ENCODE measurements at regions not wholly inside any gene's neighbourhood (a gene's known extent, or its start where the extent isn't known, plus 50 kb on each side); places are given as distances from the start of the nearest gene placed in this dataset.
A peak's percentile ranks its signal among the peaks of the same experiment; 100 is the strongest.

DNA sequence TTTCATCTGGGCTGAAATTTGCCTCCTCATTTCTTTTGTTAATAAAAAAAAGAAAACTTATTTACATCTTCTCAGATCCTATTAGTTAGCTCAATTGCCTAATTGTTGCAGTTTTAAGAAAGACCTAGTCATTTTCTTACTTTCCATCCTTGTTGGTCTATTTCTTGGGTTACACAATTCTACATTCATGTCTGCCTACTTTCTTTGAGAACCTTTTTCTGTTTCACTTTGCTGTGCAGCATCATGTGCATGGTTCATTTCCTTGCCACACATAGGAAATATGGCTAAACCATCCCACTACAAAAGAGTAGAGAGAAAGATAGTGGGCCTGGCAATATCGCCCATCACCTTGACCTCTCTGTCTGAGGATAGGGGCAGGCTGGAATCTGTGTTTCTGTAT lies 780.7 kb upstream of the FANCL start:
- DNase-seq = no peak

- DNase-seq = no peak
Observed at GRCh38 chr2:59019566-59020159, 778.5 kb upstream of the FANCL start.

GRCh38 chr2:59018737-59019136 lies 777.6 kb upstream of the FANCL start:
- DNase-seq = no peak

- no peak for DNase-seq
Observed at GRCh38 chr2:59015027-59015426, 773.9 kb upstream of the FANCL start.

DNA sequence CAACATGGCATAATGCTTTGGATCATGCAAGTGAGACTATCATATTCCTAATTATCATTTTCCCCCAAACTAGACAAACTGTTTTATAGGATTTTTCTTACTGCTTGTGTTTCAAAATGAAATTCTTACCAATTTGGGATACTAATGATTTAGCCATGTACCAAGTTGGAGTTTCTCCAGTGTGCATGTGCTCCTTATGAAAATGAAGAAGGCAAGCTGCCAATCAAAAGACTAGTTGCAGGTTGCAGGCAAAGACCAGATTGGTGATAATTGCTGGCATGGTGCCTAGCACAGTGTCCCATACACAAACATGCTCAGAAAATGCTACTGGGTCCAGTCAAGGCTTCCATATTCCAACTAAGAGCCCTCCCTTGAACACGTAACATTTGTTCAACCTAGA lies 771.8 kb upstream of the FANCL start:
- DNase-seq = no peak

GRCh38 chr2:59012234-59012633 lies 771.1 kb upstream of the FANCL start:
- DNase-seq = no peak

GRCh38 chr2:59008950-59009349 lies 767.8 kb upstream of the FANCL start:
- no peak for DNase-seq

- no peak for DNase-seq
Observed at GRCh38 chr2:59005836-59006615, 764.9 kb upstream of the FANCL start.

- no peak for DNase-seq
Observed at GRCh38 chr2:59004621-59005020, 763.5 kb upstream of the FANCL start.

DNA sequence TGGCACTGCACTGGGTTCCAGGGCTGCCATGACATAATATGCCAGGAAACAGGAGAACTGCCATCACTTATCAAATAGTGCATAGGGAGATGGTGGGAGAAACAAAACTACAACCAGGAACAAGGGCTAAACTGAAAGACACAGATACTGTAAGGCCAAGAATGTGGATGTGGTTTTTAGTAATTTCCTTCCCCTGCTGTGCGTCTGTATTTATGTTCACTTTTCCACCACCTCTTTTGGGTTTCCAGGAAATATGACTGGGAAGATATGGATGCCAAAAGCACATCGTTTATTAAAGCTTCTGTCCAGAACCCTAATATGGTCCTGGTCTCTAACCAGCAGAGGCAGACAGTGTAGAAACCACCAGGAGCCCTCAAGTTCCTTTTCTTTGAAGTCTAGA lies 759.7 kb upstream of the FANCL start:
- DNase-seq = peak; percentile 66

- peak; percentile 64 for DNase-seq
Observed at GRCh38 chr2:58992062-58992706, 751.1 kb upstream of the FANCL start.

DNA sequence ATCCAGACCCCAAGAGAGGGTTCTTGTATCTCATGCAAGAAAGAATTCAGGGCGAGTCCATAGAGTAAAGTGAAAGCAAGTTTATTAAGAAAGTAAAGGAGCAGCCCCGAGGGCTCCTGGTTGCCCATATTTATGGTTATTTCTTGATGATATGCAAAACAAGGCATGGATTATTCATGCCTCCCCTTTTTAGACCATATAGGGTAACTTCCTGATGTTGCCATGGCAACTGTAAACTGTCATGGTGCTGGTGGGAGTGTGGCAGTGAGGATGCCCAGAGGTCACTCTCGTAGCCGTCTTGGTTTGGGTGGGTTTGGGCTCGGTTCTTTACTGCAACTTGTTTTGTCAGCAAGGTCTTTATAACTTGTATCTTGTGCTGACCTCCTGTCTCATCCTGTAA lies 750.2 kb upstream of the FANCL start:
- DNase-seq = no peak

DNA sequence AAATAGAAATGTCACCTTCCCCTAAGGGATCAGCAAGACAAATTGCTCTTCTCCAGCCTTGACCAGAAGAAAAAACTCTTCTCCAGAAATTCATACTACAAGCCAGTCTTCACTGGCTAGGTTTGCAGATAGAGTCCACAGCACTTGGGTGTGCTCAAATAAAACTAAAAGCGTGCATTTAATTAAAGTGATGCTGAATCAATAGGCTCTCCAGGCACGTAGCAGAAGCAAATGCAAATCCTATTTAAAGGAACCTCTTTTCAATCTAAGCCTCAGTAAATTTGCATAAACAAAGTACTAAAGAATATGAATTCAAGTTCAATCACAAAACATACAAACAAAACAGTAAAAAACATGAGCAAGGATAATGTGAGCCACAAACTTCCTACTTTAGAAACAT lies 744.4 kb upstream of the FANCL start:
- DNase-seq = no peak

- peak; percentile 6 for DNase-seq
Observed at GRCh38 chr2:58984731-58985130, 743.6 kb upstream of the FANCL start.

GRCh38 chr2:58983111-58983510 lies 742.0 kb upstream of the FANCL start:
- DNase-seq = no peak

DNA sequence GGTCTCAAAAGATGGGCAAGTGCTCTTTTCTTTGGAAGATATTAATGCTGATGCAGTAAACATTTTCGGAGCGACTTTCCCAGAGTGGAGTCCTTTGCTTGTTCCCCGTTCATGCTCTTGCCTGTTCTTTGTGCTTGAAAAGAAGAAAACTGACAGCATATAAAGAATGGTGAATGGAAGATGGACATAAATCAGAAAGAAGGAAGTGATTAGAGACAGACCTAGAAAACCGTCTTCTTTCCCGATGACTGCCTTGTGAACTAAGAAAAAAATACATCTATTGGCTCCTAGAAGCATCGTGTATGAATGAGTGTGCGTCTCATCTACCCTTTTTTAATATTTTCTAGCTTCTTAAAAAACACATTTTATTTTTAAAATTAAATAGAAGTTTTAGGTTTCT lies 740.1 kb upstream of the FANCL start:
- no peak for DNase-seq

DNA sequence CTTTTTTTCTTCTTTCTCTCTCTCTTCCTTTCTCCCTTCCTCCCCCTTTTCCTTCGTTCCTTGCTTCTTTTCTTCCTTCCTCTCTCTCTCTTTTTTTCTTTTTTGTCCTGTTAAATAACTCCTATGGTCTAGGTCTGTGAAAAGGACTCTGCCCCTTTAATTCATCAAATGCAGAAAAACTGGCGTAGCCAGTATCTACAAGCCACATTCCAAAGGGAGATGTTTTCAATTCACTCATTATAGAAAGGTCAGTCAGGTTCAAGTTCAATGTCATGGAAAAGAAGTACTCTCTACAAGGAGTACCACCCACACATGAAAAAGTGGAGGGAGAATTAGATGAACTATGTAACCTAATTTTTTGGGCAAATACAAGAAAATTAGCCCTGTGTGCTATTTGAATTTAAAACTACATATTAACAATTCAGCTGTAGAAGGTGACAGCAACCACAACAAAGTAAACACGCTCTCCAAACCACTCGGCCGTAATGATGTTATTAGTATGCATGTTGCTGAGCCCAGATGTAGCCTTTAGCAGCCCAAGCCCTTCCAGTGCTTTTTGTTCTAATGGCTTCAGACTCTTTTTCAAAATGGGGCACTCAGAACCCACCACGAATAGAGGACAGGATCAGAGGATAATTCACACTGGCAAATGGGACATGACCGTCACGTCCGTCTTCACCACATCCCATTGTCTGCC lies 735.4 kb upstream of the FANCL start:
- DNase-seq = no peak

DNA sequence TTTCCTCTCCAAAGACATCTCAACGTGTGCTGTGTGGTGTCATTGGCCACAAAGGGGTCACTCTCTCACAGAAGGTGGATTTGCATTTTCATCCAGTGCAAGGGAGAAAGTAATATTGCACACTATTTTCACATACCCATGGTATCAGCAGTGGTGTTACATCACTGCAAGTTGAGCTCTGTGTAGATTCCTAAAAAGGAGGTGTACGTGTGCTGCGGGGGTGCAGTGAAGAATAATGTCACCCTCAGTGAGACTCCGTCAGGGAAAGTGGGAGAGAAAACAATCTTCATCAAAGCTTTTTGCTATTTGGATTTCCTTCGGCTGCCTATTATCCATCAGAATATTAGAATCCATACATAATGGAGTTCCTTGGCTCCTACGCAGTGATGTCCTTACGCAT lies 733.8 kb upstream of the FANCL start:
- no peak for DNase-seq

GRCh38 chr2:58974426-58974825 lies 733.3 kb upstream of the FANCL start:
- no peak for DNase-seq

DNA sequence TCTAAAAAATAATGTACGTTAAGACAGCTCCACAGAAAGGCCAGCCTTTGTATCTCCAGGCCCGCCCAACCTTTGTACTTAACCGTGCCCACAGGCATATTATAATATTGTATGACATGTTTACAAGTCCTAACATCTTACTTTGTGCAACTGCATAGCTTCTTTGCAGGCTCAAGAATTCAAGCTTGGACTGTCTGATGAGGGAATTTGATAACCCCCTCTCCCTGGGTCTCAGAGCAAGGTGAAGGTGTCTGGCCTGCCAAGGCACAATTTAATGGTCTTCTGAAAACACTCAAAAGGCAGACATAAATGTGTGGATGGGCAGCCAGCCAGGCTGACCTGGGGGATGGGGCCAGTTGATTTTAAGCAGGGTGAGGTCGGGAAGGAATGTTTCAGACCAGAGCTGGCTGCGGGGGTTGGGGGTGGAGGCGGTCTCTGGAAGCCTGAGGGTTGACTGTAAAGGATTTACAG lies 732.7 kb upstream of the FANCL start:
- peak; percentile 48 for DNase-seq

- DNase-seq = no peak
Observed at GRCh38 chr2:58972737-58973136, 731.6 kb upstream of the FANCL start.

DNA sequence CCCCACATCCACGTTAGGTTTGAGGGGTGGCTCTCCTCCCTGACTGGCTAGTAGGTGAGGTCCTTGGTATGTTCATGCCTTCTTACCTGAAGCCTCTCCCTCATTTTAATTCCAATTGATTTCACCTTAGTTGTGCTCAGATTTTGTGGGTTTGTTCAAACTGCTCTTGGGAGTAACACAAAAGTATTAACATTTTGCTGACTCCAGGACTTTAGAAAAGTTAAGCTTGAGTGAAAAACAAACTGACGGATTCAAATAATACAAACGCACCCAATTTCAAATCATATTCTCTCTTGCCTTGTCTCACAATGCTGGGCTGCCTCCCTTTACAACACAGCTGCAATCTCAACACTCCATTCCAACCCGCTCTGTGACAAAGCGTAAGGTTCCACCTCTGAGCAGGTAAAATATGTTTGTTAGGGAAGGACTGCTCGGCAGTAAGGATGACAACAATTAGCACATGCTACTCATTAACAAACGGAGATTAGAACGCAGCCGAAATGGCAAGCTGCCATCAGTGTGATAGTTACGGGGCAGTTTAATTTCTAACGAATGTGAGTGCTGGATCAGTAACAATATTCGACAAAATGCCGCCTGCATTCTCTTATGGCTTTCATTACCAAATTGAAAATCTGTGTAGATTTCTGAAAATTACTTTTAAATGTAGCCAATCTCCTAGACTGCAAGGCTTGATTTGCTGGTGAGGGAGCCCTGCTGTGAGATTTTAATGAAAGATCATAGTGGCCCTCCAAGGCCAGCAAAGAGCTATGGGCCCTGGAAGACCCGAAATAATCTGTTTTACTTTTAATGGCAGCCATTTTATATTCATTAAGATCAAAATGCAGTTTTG lies 730.6 kb upstream of the FANCL start:
- DNase-seq = no peak

- DNase-seq = no peak
Observed at GRCh38 chr2:58970365-58970764, 729.2 kb upstream of the FANCL start.
